ENCODE measurements at regions not wholly inside any gene's neighbourhood (a gene's known extent, or its start where the extent isn't known, plus 50 kb on each side); places are given as distances from the start of the nearest gene placed in this dataset.
"Not testable (repeated sequence)": the region's sequence is repeated elsewhere in the genome, so short reads cannot be mapped to it uniquely, and the experiment has no call there.

GRCh38 chr2:198909525-198910267 is 548.0 kb downstream of the SATB2 start:
- no peak for DNase-seq

DNA sequence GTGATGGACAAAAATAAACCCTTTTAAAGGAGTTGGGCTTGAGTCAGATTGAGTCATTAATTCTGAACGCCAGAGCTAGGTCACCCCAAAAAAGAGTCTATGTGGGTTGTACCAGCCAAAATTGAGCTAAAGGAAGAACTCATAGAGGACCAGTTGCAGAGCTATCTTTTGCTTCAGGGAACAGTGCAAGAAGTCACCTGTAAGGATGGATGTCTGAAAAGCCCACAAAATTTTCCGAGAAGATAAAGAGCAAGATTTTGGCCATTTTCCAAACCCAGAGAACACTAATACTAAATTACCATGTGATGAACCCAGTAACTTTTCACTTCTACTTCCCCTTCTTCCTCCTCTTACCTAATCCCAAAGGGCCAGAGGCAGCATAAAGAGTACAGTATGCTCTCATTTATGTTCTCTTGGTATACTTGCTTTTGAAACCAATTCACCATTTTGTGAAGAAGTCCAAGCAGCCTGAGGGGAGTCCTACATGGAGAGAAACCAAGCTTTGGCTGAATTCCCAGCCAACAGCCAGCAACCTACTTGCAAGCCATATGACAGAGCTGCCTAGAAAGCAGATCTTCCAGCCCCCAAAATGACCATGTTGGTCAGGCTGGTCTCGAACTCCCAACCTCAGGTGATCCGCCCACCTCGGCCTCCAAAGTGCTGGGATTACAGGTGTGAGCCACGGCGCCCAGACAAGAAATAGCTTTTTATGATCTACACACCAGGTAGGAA is 551.7 kb downstream of the SATB2 start:
- no peak for DNase-seq

GRCh38 chr2:198901894-198902293 is 555.8 kb downstream of the SATB2 start:
- no peak for DNase-seq

DNA sequence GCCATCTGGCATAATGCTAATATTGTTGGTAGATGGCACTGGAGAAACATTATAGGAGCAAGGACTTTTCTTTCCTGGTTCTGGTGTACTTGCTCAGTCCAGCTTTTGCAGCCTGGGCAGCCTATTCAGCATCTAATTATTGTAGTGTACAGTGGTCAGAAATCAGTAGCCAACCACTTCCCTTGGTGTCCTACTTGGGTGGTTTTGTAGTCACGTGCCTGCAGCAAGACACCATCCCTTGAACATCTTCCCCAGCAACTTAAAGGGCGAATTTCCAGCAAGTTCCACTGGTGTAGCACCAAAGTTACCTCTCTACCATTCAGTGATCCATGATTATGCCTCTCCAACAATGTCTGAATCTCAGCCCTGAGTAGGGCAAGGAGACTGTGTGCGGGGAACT is 557.6 kb downstream of the SATB2 start:
- DNase-seq: peak; percentile 25

DNA sequence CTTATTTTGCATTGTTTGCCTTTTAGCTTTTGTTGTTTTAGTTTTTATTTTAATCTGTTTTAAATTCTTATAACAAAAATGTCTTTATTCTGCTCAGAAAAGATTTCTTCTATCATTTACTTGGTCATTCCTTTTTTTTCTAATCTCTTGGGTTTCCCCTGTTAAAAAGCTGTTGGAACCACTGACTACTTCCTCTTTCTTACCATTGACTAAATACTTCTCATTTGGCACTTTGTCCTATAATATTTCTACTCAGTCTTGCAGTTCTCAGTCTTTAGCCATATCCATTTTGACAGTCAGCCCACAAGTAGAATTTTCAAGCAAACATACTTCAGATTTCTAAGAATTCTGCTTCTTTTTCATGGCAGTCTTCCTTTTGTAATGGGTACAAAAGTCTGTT is 567.2 kb downstream of the SATB2 start:
- DNase-seq: no peak

DNA sequence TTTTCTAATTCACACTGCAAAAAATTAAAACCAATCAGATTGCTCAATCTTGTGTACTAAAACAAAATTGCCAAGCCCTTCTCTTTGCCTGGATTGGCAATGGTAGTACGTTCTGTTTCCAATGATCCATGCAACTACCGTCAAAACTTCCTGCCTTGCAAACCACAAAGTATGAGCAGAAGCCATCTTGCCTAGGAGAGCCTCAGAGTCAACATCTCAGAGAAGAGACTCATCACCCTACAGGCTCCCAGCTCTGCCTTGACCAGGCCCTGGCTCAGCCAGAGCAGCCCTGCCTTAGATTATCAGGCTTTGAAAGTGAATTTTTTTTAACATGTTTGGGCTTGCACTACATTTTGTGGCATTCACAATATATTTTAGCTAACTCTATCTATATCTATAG is 574.1 kb downstream of the SATB2 start:
- DNase-seq: no peak

- no peak for DNase-seq
Observed at GRCh38 chr2:198880986-198881385, 576.8 kb downstream of the SATB2 start.

- DNase-seq: no peak
Observed at GRCh38 chr2:198880421-198880820, 577.3 kb downstream of the SATB2 start.

DNA sequence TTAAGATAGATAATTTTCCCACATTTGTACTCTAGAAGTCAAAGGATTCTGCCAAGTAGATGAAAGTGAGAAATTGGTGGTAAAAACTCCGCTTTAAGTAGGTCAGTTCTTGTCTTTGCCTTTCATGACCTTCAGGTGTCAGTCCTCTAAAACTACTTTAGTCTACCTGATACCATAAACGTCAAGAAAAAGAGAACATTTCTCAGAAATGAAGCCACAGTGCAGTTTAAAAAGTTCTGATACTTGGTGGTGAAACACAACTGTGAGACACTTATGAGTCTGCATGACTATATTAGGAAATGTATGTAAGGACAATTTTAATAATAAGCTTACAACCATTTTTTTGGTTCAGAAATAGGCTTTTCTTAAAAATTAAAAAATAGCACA is 583.3 kb downstream of the SATB2 start:
- no peak for DNase-seq

DNA sequence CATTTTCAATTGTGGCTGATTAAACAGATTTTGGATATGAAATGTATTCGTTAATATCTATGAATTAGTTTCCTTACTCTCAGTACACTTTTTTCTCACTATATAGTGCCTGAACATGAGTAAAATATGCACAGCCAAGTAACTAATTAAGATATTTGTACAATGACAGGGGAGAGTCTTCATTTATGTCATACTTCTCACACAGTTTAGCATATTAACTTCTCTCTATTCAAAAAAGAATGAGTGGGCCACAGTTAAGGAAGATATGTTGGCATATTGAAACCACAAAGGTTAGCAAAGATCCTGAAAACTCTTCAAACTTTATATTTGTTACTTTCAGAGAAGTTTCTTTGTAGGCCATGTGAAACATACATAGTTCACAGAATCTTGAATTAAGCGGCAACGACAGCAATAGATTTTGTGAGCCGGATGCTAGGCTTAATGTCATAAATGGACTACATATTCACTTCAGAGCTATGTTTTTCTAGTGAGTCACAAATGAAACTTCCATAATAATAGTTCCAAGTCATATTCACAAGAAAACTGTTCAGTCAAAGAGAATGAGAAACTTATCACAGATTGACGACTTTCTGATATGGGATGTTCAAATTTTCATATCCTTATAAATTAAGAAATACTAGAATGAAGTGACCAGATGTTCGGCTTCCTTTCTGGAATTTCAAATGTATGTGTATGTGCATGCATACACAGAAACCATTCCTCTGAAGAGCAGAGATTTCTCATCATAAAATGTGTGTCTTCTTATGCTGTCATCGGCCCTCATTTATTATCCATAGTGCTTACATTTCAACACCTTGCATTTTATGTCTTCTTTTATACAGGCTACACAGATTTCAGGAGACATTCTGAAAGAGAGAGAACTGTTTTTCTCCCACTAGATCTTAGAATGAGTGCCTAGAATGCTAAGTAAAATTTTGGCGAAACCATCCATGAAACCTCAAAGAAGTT is 584.0 kb downstream of the SATB2 start:
- no peak for DNase-seq

- DNase-seq: no peak
Observed at GRCh38 chr2:198863655-198864054, 594.1 kb downstream of the SATB2 start.

- DNase-seq: no peak
Observed at GRCh38 chr2:198861080-198861479, 596.7 kb downstream of the SATB2 start.

DNA sequence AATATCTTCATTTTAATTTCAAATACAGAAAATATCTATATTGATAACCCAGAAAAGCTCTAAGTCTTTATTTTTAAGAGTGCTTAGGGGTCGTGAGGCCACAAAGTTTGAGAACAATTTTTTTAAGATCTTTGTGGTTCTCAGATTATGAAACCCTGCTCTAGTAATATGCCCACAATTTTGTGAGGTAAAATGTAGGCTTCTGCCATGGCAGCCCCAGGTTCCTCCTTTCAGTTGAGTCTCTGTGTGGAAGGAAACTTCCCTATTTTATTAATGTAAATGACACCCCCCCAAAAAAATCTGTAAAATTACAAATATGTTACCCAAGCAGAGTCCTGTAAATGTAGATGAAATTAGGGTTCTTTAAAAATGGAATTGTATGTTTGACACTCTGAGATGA is 600.5 kb downstream of the SATB2 start:
- DNase-seq: no peak

- not testable (repeated sequence) for DNase-seq
Observed at GRCh38 chr2:198855746-198856145, 602.0 kb downstream of the SATB2 start.

DNA sequence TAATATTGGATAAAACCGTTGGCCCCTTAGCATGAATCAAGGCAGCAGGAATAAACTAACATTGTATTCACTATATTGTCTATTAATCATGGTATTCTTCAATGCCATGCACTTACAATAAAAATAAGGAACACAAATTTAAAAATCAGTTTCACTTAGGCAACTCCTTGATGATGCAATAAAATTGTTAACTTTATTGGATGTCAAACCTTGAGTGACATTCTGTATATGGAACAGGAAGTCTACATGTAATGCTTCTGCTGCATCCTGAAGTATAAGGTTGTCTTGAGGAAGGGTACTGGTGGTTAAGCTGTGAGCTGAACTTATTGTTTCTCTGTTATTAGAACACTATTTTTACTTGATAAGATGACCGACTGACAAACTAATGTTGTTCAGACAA is 605.5 kb downstream of the SATB2 start:
- DNase-seq: no peak

GRCh38 chr2:198825534-198825933 is 632.2 kb downstream of the SATB2 start:
- no peak for DNase-seq

GRCh38 chr2:198817536-198817935 is 640.2 kb downstream of the SATB2 start:
- DNase-seq: no peak

GRCh38 chr2:198815626-198816025 is 642.1 kb downstream of the SATB2 start:
- no peak for DNase-seq

- no peak for DNase-seq
Observed at GRCh38 chr2:198811198-198811597, 646.5 kb downstream of the SATB2 start.

DNA sequence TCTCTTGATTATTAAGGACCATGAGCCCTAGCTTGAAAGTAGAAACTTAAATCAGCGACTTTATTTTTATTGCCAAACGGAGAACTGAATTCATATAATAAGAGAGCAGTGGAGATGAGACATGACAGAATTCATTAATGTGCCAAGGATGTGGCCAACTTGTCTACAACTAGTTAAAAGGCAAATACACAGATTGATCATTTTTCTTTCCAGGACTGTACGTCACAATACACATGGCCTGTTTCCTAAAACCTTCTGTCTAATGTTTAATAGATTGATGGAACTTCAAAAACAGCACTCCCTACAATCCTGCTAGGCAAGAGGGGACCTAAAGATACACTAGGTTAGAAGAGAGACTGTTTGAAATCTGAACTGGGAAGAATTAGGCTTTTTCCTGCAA is 647.8 kb downstream of the SATB2 start:
- DNase-seq: no peak

GRCh38 chr2:198807131-198807530 is 650.6 kb downstream of the SATB2 start:
- no peak for DNase-seq

- no peak for DNase-seq
Observed at GRCh38 chr2:198795419-198795818, 662.3 kb downstream of the SATB2 start.

- DNase-seq: no peak
Observed at GRCh38 chr2:198791623-198792022, 666.1 kb downstream of the SATB2 start.

All from left hindlimb (tissue), 1 donor.